ENCODE measurements at regions not wholly inside any gene's neighbourhood (a gene's known extent, or its start where the extent isn't known, plus 50 kb on each side); places are given as distances from the start of the nearest gene placed in this dataset.

DNA sequence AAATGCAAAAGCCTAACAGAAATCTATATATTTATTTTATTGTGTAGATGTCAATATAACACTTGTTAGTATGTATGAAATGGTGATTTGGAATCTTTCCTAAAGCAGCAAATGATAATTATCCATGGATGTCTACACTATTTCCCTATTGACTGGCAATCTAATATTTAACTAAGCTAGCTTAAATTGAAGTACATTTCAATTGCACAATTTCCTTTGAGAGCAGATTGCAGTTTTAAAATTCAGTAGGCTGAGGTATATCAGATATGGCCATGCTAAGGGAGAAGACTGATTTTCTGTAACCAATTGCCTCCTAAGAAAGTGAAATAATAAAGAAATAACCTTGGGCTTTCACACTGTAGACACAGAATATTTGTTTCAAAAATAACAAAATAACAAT lies 90.1 kb upstream of the KCNJ3 start:
- TF ChIP-seq, protein P1, sequence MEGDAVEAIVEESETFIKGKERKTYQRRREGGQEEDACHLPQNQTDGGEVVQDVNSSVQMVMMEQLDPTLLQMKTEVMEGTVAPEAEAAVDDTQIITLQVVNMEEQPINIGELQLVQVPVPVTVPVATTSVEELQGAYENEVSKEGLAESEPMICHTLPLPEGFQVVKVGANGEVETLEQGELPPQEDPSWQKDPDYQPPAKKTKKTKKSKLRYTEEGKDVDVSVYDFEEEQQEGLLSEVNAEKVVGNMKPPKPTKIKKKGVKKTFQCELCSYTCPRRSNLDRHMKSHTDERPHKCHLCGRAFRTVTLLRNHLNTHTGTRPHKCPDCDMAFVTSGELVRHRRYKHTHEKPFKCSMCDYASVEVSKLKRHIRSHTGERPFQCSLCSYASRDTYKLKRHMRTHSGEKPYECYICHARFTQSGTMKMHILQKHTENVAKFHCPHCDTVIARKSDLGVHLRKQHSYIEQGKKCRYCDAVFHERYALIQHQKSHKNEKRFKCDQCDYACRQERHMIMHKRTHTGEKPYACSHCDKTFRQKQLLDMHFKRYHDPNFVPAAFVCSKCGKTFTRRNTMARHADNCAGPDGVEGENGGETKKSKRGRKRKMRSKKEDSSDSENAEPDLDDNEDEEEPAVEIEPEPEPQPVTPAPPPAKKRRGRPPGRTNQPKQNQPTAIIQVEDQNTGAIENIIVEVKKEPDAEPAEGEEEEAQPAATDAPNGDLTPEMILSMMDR (IDR thresholded peaks at IDR 0.05), result no peak
- no peak for TF ChIP-seq POLR2A (IDR thresholded peaks at IDR 0.05)

Measured in gastroesophageal sphincter (tissue), 3 donors.